Chondrocyte (in vitro differentiated cells): ENCODE measurements at regions not wholly inside any gene's neighbourhood (a gene's known extent, or its start where the extent isn't known, plus 50 kb on each side); places are given as distances from the start of the nearest gene placed in this dataset.

Experiments used
- DNase-seq: peaks from one replicate; pipeline ENCODE4 v3.0.0; 2021; ENCODE audit warnings: mixed read lengths, low spot score
- H3K27ac Mint-ChIP-seq: one replicate; pipeline ENCODE4 v1.8.0; 2021; ENCODE audit warnings: mild to moderate bottlenecking, moderate library complexity, mixed read lengths; ENCODE audit not compliant: unreplicated experiment
- H3K27me3 Mint-ChIP-seq: 2 replicates; pipeline ENCODE4 v1.8.0; 2021; ENCODE audit warnings: low read depth, mixed read lengths
- H3K36me3 Mint-ChIP-seq: 2 replicates; pipeline ENCODE4 v1.8.0; 2021; ENCODE audit warnings: low read depth, mixed read lengths
- H3K4me1 Mint-ChIP-seq: 2 replicates; pipeline ENCODE4 v1.8.0; 2021; ENCODE audit warnings: low read depth, mild to moderate bottlenecking, mixed read lengths
- H3K4me3 Mint-ChIP-seq: one replicate; pipeline ENCODE4 v1.8.0; 2021; ENCODE audit warnings: mild to moderate bottlenecking, moderate library complexity, mixed read lengths; ENCODE audit not compliant: unreplicated experiment
- H3K9me3 Mint-ChIP-seq: 2 replicates; pipeline ENCODE4 v1.8.0; 2021; ENCODE audit warnings: low read depth, mixed read lengths
- CTCF ChIP-seq: fragments of 200-600 bp; sonication (generic); IDR thresholded peaks from 2 replicates; pipeline ENCODE4 v1.5.0; 2021; ENCODE audit warnings: antibody characterized with exemption, mild to moderate bottlenecking, moderate library complexity

GRCh38 chr7:155360495-155361345 lies 63.0 kb downstream of the INSIG1 start:
- H3K36me3 Mint-ChIP-seq, result no peaks in the 10 kb centered on the region
- no peak for TF ChIP-seq CTCF
- peaks cover 82% of the 10 kb centered on the region for H3K27me3 Mint-ChIP-seq
- no peak overlapping the region for H3K27ac Mint-ChIP-seq
- no peaks in the 10 kb centered on the region for H3K9me3 Mint-ChIP-seq
- DNase-seq, result peak; percentile 39
- H3K4me1 Mint-ChIP-seq, result no peaks in the 10 kb centered on the region
- H3K4me3 Mint-ChIP-seq, result no peak overlapping the region

- Mint-ChIP-seq H3K27me3 (peaks cover 76% of the 10 kb centered on the region), H3K4me1 (no peaks in the 10 kb centered on the region), H3K4me3 (no peak overlapping the region), H3K36me3 (no peaks in the 10 kb centered on the region), H3K27ac (no peak overlapping the region), H3K9me3 (no peaks in the 10 kb centered on the region)
- no peak for TF ChIP-seq CTCF
- DNase-seq, result peak; percentile 72
These were observed 63.6 kb downstream of the INSIG1 start for GRCh38 chr7:155361346-155361680.

- Mint-ChIP-seq H3K9me3 (no peaks in the 10 kb centered on the region), H3K27ac (no peak overlapping the region), H3K4me3 (no peak overlapping the region), H3K27me3 (peaks cover 71% of the 10 kb centered on the region), H3K4me1 (no peaks in the 10 kb centered on the region), H3K36me3 (no peaks in the 10 kb centered on the region)
- no peak for TF ChIP-seq CTCF
- peak; percentile 55 for DNase-seq
These were observed 64.3 kb downstream of the INSIG1 start for GRCh38 chr7:155361947-155362346.

- Mint-ChIP-seq H3K9me3 (no peaks in the 10 kb centered on the region), H3K27me3 (peaks cover 69% of the 10 kb centered on the region), H3K36me3 (no peaks in the 10 kb centered on the region), H3K4me3 (no peak overlapping the region), H3K4me1 (no peaks in the 10 kb centered on the region), H3K27ac (no peak overlapping the region)
- DNase-seq, result peak; percentile 58
- no peak for TF ChIP-seq CTCF
These were observed 64.9 kb downstream of the INSIG1 start for GRCh38 chr7:155362380-155363145.

- Mint-ChIP-seq H3K4me3 (no peak overlapping the region), H3K27me3 (peaks cover 65% of the 10 kb centered on the region), H3K27ac (no peak overlapping the region), H3K4me1 (no peaks in the 10 kb centered on the region), H3K9me3 (no peaks in the 10 kb centered on the region), H3K36me3 (no peaks in the 10 kb centered on the region)
- TF ChIP-seq CTCF, result no peak
- DNase-seq, result peak; percentile 53
These were observed 65.5 kb downstream of the INSIG1 start for GRCh38 chr7:155363146-155363539.
